ENCODE measurements at regions not wholly inside any gene's neighbourhood (a gene's known extent, or its start where the extent isn't known, plus 50 kb on each side); places are given as distances from the start of the nearest gene placed in this dataset.
"Not testable (repeated sequence)": the region's sequence is repeated elsewhere in the genome, so short reads cannot be mapped to it uniquely, and the experiment has no call there.

DNA sequence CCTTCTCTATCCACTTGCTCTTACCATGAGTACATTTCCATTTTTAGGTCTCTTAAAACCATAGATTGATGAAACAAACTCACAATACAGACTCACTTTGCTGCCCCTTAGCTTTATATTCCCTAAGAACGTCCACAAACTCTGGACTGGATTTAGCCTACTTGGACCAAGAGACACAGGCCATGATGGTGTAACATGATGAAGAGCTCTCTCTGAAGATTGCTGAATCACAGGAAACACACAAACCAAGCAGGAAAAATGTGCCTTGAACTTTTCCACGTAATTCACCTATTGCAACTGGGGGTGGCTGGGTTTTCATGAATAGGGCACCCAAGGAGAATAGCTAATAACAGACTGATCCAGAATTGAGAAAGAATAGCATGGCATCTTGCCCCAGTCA lies 201.7 kb upstream of the RBBP8 start:
- DNase-seq (ENCODE audit: low read depth in 2 of 3, low spot score in 2 of 3): no peak

DNA sequence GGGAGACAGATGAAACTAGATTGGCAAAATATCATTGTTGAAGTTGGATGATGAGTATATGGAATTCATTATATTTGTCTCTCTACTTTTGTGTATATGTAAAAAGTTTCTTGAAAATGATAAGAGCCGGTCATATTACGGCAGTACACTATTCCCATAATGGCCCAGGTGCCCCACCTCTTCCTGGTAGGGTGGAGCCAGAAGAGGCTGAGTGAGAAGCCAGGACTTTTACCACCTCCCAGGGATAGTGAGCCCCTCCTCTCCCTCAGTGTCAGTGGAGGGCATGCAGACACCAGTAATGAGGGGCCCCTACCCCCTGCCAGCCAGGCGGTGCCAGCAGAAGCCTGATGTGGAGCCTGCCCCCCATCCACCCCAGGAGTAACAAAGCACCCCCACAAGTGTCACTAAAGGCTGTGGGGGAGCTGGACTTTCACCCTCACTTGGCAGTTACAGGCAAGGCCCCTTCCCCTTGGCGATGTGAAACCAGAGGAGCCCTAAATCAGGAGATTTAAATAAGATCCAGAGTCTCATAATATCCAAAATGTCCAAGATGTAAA lies 198.9 kb upstream of the RBBP8 start:
- no peak for DNase-seq (ENCODE audit: low read depth in 2 of 3, low spot score in 2 of 3)

DNA sequence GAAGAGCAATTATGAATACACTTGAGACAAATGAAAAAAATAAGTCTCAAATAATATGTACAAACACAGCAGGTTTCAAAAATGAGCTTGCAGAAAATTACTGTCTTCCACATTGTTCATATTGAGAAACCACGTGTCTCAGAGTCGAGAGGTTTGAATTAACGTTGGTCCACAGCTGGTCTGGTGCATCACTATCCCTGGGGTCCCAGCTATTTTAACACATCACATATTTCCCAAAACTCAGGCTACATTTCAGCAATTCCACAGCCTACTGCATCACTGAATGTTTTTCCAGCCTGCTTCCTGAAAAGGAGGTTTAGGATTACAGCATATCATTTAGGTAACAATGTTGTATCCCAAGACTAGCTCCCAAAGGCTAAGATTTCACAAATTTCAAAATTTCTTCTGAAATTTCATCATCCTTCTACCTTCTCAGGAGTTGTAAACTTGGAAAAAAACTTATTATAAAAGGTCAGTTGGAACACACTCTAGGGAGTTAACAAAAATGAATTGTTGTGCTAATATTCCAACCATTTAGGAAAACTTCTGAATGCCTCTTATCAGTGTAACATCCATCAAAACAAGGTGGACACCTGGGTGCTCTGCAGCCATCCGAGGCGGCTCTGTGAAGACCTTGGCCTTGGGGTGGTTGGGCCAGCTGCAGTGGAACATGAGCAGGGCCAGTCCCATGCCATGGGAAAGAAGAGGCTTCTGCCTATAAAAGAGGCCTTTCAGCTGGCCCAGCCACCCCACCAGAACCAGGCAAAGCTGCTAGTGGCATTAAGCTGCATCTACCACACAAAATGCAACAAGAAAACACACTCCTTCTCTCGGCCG lies 198.1 kb upstream of the RBBP8 start:
- DNase-seq (ENCODE audit: low read depth in 2 of 3, low spot score in 2 of 3): no peak

DNA sequence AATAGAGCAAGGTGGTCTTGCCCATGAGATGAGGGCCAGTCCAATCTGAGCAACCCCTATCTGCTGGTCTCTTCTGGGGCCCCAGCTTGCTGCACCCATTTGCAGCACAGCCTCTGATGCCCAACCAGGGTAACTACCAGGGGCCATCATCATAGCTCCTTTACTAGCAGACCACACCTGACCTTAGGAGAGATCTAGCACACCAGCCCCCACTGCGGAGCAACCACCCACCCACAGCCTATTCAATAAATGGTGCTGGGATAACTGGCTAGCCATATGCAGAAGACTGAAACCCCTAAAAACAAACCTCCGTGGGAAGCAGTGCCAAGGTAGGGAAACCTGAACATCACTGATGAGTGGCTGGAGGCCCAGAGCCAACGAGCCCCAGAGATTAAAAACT lies 196.1 kb upstream of the RBBP8 start:
- no peak for DNase-seq (ENCODE audit: low read depth in 2 of 3, low spot score in 2 of 3)

DNA sequence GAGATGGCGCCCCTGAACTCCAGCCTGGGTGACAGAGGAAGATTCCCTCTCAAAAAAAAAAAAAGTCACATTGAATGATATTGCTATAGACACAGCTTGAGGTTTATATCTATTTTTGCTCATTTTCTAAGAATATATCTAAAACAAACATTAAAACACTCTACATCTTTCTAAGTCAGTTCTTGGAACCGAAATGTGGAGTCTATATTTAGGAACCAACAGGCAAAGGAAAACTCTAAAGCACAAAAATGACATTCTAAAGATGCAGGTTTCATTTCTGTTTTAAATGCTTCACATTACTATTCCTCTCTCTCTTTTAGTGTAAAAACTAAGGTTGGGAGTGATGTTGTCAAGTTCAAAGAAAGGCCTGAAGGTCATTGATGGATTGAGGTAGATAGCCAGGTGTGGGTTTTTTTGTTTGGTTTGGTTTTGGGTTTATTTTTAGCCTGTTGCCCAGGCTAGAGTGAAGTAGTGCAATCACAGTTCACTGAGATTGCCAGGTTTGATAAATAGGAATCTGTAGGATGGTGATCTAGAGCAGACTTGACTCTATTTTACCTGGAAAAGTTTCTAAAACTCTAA lies 194.0 kb upstream of the RBBP8 start:
- no peak for DNase-seq (ENCODE audit: low read depth in 2 of 3, low spot score in 2 of 3)

DNA sequence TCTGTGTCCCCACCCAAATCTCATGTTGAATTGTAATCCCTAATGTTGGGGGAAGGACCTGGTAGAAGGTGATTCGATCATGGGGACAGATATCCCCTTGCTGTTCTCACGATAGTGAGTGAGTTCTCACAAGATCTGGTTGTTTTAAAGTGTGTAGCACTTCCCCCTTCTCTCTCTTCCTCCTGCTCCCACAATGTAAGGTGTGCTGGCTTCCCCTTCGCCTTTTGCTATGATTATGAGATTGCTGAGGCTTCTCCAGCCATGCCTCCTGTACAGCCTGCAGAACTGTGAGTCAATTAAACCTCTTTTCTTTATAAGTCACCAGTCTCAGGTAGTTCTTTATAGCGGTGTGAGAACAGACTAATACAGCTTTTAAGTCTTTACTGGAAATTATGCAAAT lies 193.3 kb upstream of the RBBP8 start:
- no peak for DNase-seq (ENCODE audit: low read depth in 2 of 3, low spot score in 2 of 3)

DNA sequence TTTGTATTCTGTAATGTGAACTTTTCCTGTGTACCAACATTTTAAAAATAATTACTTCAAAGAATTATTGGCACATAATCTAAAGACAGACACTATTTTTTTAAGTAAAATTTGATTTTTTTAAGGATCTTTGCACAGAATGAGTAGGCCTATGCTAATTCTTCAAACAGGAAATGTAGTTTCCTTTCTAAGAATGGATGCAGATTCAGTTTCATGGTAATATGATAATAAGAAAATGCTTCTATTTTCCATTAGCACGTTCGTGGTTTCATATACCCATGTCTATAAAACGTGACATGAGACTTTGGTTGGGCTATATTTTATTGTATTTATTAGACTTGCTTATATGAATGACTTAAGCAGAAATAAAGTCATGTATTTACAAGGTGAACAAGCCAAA lies 191.8 kb upstream of the RBBP8 start:
- DNase-seq (ENCODE audit: low read depth in 2 of 3, low spot score in 2 of 3): no peak

DNA sequence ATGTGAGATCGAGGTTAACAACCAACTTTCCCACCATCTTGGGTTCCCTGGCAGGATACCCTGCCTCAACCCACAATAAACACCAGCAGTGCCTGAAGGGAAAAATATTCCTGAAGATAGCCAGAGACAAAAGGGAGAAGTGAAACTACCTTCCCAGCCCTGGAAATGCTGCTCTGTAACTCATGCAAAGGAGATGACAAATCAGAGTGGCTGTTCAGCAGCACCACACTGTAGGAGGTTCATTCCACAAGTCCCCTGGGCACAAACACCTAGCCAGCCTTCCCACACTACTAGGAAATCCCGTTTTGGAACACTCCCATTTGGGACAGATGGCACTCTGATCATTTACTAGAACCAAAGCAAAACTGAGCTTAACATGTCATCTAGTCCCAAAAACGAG lies 190.7 kb upstream of the RBBP8 start:
- no peak for DNase-seq (ENCODE audit: low read depth in 2 of 3, low spot score in 2 of 3)

DNA sequence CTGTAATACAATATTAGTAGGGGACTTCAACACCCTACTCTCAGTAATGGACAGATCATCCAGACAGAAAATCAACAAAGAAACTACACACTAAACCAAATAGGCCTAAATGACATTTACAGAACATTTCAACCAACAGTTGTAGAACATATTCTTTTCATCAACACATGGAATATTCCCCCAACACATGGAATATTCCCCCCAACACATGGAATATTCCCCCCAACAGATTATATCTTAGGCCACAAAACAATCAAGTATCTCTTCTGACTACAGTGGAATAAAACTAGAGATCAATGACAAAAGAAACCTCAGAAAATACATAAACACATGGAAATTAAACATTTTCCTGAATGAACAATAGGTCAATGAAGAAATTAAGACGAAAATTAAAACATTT lies 187.2 kb upstream of the RBBP8 start:
- DNase-seq (ENCODE audit: low read depth in 2 of 3, low spot score in 2 of 3): no peak

DNA sequence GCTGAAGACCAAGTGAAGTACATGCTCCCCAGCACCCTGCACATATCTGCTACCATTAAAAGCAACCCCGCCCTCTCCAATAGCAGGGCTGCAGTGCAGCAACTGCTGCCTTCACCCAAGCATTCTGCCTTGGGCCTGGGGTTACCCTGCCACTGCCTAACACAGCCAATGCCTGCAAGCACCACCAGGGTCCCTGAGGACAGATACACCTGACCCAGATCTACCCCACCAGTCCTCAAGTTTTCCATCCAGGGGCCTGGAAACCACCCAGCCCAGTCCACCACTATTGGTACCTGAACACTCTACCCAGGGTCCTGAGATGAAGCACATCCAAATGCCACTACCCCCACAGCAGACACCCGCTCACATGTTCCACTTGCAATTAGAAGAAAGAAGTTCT lies 181.1 kb upstream of the RBBP8 start:
- no peak for DNase-seq (ENCODE audit: low read depth in 2 of 3, low spot score in 2 of 3)

DNA sequence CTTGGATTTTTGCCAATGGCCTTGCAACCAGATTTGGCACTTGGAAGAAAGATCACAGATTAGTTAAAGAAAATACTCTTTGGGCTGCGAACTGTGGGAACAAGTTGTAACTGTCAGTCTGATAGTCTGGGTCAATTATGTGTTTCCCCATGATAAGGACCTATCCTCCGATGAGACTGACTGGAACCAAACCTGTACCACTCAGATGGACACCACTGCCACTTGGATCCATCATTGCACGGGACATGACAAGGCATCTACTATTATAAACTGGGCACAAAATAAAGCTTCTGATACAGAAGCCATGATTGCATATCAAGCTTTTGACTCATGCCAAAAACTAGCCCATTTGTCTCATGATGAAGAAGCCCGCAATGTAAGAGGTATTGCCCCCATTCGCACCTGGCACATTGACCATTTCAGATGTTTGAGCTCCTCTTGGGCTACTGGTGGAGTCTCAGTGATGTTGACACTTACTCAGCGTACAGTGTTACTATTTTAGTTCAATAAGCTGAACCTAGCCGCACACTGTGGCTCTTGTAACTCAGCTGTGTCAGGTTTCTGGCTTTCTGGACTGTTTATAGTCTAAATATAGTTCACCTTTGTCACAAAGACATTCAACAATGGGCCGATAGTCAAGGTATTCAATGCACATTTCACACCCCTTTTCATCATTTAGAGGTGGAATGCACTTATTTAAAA lies 179.8 kb upstream of the RBBP8 start:
- DNase-seq (ENCODE audit: low read depth in 2 of 3, low spot score in 2 of 3): no peak

DNA sequence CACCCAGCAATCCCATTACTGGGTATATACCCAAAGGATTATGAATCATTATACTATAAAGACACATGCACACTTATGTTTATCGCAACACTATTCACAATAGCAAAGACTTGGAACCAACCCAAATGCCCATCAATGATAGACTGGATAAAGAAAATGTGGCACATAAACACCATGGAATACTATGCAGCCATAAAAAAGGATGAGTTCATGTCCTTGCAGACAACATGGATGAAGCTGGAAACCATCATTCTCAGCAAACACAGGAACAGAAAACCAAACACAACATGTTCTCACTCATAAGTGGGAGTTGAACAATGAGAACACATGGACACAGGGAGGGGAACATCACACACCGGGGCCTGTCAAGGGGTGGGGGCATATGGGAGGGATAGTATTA lies 169.1 kb upstream of the RBBP8 start:
- not testable (repeated sequence) for DNase-seq (ENCODE audit: low read depth in 2 of 3, low spot score in 2 of 3)

DNA sequence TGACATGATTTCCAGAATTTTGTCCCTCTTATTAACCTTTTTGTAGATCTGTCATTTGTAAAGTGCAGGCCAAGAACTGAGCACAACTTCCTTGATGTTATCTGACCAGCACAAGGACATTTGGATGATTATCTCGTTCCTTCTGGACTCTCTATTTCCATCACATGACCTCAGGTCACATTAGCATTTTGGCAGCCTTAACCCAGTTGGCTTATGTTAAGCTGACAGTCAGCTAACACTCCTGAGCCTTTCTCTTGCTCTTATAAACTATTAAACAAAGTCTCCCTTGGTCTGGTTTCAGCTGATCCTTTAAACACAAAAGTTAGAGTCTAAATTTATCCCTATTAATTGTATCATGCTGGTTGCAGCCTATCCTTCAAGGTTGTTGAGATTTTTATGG lies 167.2 kb upstream of the RBBP8 start:
- no peak for DNase-seq (ENCODE audit: low read depth in 2 of 3, low spot score in 2 of 3)

DNA sequence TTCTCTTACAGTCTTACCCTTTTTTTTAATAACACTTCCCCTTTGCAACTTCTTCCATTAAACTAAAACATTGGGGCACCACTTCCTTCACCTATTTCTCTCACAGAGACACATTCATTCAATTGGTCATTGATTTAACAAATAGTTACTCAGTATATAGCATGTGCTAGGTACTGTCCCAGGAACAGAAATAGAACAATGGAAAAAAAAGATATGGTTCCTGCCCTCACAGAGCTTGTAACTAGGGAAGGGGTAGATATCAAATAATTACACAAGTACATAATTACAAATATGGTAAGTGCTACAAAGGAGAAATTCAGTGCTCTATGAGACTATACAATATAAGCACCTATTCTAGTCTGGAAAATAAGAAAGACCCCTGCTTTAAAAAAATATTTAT lies 165.5 kb upstream of the RBBP8 start:
- DNase-seq (ENCODE audit: low read depth in 2 of 3, low spot score in 2 of 3): no peak

DNA sequence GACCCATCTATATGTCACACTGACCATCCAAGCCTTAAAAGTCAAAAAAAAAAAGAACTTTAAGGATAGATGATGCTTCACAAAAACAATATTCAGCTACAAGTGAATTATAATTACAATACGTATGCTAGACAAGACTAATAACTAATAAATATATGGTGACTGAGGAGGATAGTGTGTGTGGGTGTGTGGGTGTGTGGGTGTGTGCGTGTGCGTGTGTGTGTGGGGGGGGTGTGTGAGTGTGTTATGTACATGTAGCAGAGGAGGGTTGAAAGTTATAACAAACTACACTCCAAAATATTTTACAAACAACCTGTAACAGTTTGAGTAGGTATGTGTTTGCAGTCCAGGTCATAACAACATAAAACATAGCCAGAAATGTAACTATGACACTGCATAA lies 159.2 kb upstream of the RBBP8 start:
- DNase-seq (ENCODE audit: low read depth in 2 of 3, low spot score in 2 of 3): no peak

DNA sequence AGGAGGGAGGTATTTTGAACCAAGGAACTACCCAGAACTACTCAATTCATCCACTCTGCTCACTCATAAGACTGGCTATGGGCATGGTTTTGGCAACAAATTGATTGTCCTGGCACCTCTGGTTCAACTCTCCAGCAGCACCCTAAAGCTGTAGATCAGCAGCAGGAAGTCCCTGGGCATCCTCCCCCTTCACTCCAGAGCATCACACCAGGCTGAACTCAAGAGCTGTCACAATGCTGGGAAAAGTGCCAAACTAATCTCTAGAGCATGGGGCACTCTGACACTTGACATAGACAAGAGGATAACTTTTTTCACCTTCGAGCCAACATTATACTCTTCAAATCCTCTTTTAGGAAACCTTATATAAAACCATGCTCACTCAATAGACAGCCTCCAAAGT lies 154.1 kb upstream of the RBBP8 start:
- no peak for DNase-seq (ENCODE audit: low read depth in 2 of 3, low spot score in 2 of 3)

DNA sequence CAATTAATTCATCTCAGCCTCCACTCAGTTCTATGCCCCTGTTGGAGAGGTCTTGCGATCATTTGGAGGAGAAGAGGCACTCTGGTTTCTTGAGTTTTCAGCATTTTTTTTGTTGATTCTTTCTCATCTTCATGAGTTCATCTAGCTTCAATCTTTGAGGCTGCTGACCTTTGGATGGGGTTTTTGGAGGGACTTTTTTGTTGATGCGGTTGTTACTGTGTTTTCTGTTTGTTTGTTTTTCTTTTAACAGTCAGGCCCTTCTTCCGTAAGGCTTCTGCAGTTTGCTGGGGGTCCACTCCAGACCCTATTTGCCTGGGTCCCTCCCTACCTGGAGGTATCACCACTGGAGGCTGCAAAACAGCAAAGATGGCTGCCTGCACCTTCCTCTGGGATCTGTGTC lies 149.9 kb upstream of the RBBP8 start:
- DNase-seq (ENCODE audit: low read depth in 2 of 3, low spot score in 2 of 3): no peak

DNA sequence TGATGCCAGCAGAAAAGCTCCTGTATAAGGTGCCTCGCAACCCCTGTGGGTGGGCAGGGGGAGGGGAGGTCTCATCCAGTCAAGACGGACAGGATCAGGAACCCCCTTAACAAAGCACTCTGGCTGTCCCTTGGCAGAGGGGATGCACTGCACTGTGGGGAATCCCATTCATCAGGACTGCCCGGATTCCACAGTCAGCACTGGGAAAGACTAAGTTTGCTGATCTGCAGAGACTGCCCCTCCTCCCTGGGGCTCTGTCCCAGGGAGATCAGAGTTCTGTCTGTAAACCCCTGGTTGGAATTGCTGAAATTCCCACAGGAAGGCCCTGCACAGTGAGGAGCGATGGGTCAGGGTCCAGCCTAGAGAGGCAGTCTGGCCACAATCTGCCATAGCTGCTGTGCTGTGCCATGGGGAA lies 149.5 kb upstream of the RBBP8 start:
- DNase-seq (ENCODE audit: low read depth in 2 of 3, low spot score in 2 of 3): no peak

DNA sequence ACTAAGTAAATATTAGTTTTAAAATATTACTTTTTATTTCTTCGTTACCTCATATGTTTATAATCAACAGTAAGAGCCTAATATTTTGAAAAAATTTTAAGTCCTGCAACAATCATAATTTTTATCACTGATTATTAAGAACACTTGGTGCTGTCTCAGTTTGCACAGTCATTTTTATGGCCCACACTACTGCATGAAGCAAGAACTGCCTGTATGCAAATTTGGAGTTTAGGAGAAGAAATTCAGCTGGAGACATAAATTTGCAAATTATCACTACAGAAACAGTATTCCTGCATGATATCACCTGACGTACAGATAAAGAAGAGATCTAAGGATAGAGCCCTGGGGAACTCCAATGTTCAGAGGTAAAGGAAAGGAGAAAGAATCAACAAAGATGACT lies 144.1 kb upstream of the RBBP8 start:
- no peak for DNase-seq (ENCODE audit: low read depth in 2 of 3, low spot score in 2 of 3)

DNA sequence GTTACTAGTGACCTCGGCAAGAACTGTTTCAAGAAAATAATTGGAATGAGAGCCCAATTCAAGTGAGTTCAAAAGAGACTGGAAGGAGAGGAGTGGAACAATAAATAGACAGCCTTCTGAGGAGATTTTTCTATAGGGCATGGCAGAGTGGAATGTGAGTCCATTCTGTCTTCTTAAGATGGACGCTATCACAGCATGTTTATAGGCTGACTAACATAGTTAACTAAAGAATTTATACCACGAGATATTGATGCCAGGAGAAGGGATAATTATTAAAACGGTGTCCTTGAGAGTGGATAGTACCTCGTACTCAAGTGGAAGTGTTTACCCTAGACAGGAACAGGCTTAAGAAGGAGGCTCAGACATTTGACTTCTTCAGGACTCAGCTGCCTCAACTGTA lies 143.5 kb upstream of the RBBP8 start:
- DNase-seq (ENCODE audit: low read depth in 2 of 3, low spot score in 2 of 3): no peak

DNA sequence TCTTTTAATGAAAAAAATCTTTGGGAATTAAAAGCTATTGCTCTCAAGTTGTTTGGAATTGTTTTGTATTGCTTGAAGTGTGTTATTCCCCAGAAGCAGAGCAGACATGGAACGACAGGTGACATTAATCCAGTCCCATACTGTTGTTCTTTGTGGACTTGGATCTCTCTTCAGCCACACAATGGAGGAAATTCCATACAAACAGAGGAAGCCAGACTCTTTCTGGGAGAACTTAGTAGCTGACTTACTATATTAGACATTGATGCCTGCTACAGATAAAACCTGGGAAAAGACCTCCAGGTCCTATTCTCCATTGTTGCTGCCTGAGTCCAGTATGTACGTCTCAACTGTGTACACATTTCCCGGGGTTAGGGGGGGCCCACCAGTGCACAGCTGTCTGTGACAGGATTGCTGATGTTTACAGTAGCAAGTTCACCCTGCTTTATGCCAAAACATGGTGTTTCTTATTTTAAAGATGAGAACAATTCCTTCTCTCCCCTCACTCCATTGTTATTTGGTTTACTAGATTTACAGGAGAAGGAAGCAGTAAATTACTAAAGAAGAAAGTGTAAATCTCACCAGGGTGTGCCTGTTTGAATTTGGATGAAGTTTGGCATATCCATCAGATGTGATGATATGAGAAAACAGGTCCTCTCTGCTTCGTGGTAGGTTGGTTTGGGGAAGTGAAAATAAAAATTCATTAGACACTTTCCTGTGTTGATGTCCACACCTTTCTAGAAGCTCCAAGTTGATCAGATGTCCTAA lies 142.4 kb upstream of the RBBP8 start:
- no peak for DNase-seq (ENCODE audit: low read depth in 2 of 3, low spot score in 2 of 3)

DNA sequence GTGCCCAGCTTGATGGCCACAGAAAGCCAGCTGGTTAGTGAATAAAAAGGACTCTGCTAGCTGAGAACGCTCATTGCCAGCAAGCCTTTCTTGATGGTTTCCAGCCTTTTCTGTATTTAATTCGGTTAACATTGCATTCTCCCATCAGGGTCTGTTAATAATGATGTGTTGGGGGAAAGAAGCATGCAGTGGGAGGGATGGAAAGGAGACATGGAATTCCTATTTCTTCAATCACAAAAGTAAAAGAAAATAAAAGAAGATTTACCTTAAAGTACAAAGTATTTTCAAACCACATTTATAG lies 141.9 kb upstream of the RBBP8 start:
- DNase-seq (ENCODE audit: low read depth in 2 of 3, low spot score in 2 of 3): no peak
